A673 (cell line): ENCODE measurements at regions not wholly inside any gene's neighbourhood (a gene's known extent, or its start where the extent isn't known, plus 50 kb on each side); places are given as distances from the start of the nearest gene placed in this dataset.

ENCODE experiments used
- BruUV-seq: library from RNA; stranded (reverse); fragments of 400-500 nt; replicated peaks from 2 replicates; lab custom pipeline; 2021; lab: Mats Ljungman, UMichigan
- CTCF ChIA-PET: fragments of 300-600 bp; sonication (Branson Sonifier 250); formaldehyde crosslinking; loops from one replicate; lab custom pipeline; 2022; ENCODE audit warnings: antibody characterized with exemption; lab: Charles Lee
- POLR2A ChIA-PET: fragments of 300-600 bp; sonication (Branson Sonifier 250); formaldehyde crosslinking; loops from one replicate; lab custom pipeline; 2022; ENCODE audit warnings: antibody characterized with exemption; ENCODE audit not compliant: low non-redundant PET; lab: Charles Lee
- DNase-seq: peaks from one replicate; pipeline ENCODE4 v3.0.0-alpha.2; 2015; ENCODE audit warnings: low spot score
- H3K27ac ChIP-seq: fragments of 200-600 bp; sonication (generic); 2 replicates; pipeline ENCODE4 v1.5.1; 2016; ENCODE audit warnings: mixed run types, low read depth, mild to moderate bottlenecking, mixed read lengths, antibody characterized with exemption, low read length; ENCODE audit not compliant: poor library complexity, severe bottlenecking
- H3K27me3 ChIP-seq: fragments of 200-600 bp; sonication (generic); replicated peaks from 2 replicates; pipeline ENCODE4 v1.6.1; 2017; ENCODE audit warnings: mixed run types, low read depth, mild to moderate bottlenecking, mixed read lengths, antibody characterized with exemption, low read length; ENCODE audit not compliant: insufficient read depth, poor library complexity
- H3K36me3 ChIP-seq: fragments of 200-600 bp; sonication (generic); 2 replicates; pipeline ENCODE4 v1.6.1; 2016; ENCODE audit warnings: mixed run types, mild to moderate bottlenecking, mixed read lengths, antibody characterized with exemption, low read length; ENCODE audit not compliant: insufficient read depth, poor library complexity, severe bottlenecking
- H3K4me1 ChIP-seq: fragments of 200-600 bp; sonication (generic); 2 replicates; pipeline ENCODE4 v1.6.1; 2017; ENCODE audit warnings: mixed run types, mild to moderate bottlenecking, mixed read lengths, antibody characterized with exemption, low read length; ENCODE audit not compliant: insufficient read depth, poor library complexity, severe bottlenecking
- H3K4me3 ChIP-seq: fragments of 200-600 bp; sonication (generic); 2 replicates; pipeline ENCODE4 v1.5.1; 2016; ENCODE audit warnings: low read depth, mixed run types, mild to moderate bottlenecking, mixed read lengths, low read length; ENCODE audit not compliant: poor library complexity, severe bottlenecking
- H3K9me3 ChIP-seq: fragments of 200-600 bp; sonication (generic); 2 replicates; pipeline ENCODE4 v1.6.1; 2016; ENCODE audit warnings: mixed run types, low read depth, mild to moderate bottlenecking, mixed read lengths, antibody characterized with exemption, low read length; ENCODE audit not compliant: poor library complexity, severe bottlenecking
- EZH2 ChIP-seq: fragments of 200-600 bp; sonication (generic); IDR thresholded peaks from 2 replicates; pipeline ENCODE4 v1.6.1; 2017; ENCODE audit warnings: borderline replicate concordance, low read depth, mild to moderate bottlenecking, mixed read lengths, antibody characterized with exemption, low read length; ENCODE audit not compliant: poor library complexity, severe bottlenecking
- intact Hi-C: fragments of 100-400 bp; cut with micrococcal nuclease; formaldehyde crosslinking; loops from one replicate; pipeline ENCODE4 v1.10.0; 2022; ENCODE audit not compliant: unreplicated experiment
- TF ChIP-seq, protein P1 (sequence below): fragments of 300-800, 200-600 bp; sonication (generic); conservative IDR thresholded peaks from 2 replicates; pipeline ENCODE4 v1.5.1; 2017; ENCODE audit warnings: low read depth, mild to moderate bottlenecking, antibody characterized with exemption, low read length, moderate library complexity, mixed read lengths

DNA sequence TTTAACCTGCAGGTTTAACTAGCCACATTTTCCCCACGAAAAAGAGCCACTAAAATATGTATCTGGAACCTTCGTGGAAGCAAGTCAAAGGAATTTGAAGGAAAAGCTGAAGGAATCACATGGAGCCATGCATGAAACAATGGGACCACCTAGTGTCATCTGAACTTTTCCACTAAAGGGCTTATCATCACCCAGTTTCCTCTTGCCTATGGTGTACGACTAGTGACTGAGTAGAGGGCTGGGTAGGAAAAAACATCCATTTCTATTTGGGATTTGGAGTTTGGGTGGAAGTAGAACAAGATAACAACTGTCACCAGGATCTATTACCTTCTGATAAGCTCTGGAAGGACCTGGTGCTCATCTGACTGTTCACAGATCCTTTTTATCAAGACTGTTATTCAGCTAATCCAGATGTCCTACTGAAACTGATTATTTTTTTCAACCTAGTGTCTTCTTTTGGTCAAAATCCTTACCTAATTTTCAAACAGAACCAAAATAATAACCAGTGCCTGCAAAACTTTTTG, 153.2 kb upstream of the COL1A2 start:
- POLR2A ChIA-PET: no interaction called here
- intact Hi-C loops: no loop called here

DNA sequence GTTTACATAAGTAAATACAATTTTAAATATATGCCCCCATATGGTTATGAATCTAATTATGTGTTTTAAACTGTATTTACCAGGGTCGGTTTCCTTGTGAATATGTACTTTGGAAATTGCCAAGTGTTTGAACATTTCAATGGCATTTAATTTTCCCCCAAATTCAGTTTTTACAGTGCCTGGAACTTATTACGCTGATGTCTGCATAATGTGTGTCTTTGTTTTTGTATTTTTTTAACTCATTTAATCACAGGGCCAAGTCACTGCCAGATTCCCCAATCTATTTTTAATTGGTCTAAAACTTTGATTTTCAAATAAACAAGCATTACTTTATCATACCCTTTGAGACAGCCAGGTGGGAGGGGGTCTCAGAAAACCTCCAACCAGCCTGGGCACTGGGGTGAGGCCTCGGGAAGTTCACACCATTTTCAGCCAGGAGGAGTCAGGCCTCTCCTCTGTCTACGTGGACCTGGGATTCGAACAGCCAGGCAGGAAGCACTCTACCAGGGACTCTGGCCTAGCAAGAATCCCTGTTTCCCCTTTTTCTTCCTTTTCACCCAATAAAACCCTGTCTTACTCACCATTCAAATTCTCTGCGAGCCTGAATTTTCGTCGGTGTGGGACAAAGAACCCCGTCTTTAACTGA, 151.5 kb upstream of the COL1A2 start:
- BruUV-seq: no TSS peak
- H3K27ac ChIP-seq: no peak overlapping the region
- POLR2A ChIA-PET: no interaction called here

More for the DNA sequence above, 153.2 kb upstream of the COL1A2 start:
- CTCF ChIA-PET: no interaction called here
- H3K4me1 ChIP-seq: peaks cover 21% of the 10 kb centered on the region
- no peaks in the 10 kb centered on the region for H3K9me3 ChIP-seq
- H3K36me3 ChIP-seq: no peaks in the 10 kb centered on the region
- no TSS peak for BruUV-seq
- no peak overlapping the region for H3K27ac ChIP-seq
- DNase-seq: no peak
- TF ChIP-seq, protein P1, sequence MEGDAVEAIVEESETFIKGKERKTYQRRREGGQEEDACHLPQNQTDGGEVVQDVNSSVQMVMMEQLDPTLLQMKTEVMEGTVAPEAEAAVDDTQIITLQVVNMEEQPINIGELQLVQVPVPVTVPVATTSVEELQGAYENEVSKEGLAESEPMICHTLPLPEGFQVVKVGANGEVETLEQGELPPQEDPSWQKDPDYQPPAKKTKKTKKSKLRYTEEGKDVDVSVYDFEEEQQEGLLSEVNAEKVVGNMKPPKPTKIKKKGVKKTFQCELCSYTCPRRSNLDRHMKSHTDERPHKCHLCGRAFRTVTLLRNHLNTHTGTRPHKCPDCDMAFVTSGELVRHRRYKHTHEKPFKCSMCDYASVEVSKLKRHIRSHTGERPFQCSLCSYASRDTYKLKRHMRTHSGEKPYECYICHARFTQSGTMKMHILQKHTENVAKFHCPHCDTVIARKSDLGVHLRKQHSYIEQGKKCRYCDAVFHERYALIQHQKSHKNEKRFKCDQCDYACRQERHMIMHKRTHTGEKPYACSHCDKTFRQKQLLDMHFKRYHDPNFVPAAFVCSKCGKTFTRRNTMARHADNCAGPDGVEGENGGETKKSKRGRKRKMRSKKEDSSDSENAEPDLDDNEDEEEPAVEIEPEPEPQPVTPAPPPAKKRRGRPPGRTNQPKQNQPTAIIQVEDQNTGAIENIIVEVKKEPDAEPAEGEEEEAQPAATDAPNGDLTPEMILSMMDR: no peak
- no peak for TF ChIP-seq EZH2
- no peak overlapping the region for H3K4me3 ChIP-seq
- no peaks in the 10 kb centered on the region for H3K27me3 ChIP-seq

DNA sequence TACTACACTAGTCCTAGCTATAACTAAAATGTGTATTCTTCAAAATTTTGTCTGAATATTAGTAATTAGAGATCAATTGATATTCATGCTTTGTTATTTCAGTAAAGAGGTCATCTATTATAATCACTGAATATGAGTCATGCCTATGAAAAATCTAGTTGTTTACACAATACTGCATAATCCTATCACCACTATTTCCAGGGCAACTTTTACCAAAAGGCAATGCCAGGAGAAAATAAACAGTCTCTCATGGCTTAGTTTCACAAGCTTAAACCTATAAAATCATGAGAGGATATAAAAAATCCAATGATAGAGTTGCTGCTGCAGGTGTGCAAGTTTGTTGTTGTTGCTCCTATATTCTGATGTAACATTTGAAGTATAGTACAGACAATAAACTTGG, 149.9 kb upstream of the COL1A2 start:
- no TSS peak for BruUV-seq
- no peak for DNase-seq
- no peak for TF ChIP-seq EZH2
- TF ChIP-seq, protein P1: no peak
- no peaks in the 10 kb centered on the region for H3K27me3 ChIP-seq
- ChIA-PET POLR2A (no interaction called here), CTCF (no interaction called here)
- H3K36me3 ChIP-seq: no peaks in the 10 kb centered on the region
- H3K27ac ChIP-seq: no peak overlapping the region
- peaks cover 4% of the 10 kb centered on the region for H3K4me1 ChIP-seq
- no peaks in the 10 kb centered on the region for H3K9me3 ChIP-seq
- intact Hi-C loops: no loop called here
- H3K4me3 ChIP-seq: no peak overlapping the region

More for the DNA sequence above, 151.5 kb upstream of the COL1A2 start:
- Histone ChIP-seq H3K36me3 (no peaks in the 10 kb centered on the region), H3K4me1 (peaks cover 15% of the 10 kb centered on the region), H3K27me3 (no peaks in the 10 kb centered on the region), H3K9me3 (no peaks in the 10 kb centered on the region), H3K4me3 (no peak overlapping the region)
- TF ChIP-seq EZH2: no peak
- TF ChIP-seq, protein P1: no peak
- intact Hi-C loops: no loop called here
- no peak for DNase-seq
- CTCF ChIA-PET: no interaction called here
